ENCODE measurements at regions not wholly inside any gene's neighbourhood (a gene's known extent, or its start where the extent isn't known, plus 50 kb on each side); places are given as distances from the start of the nearest gene placed in this dataset.

DNA sequence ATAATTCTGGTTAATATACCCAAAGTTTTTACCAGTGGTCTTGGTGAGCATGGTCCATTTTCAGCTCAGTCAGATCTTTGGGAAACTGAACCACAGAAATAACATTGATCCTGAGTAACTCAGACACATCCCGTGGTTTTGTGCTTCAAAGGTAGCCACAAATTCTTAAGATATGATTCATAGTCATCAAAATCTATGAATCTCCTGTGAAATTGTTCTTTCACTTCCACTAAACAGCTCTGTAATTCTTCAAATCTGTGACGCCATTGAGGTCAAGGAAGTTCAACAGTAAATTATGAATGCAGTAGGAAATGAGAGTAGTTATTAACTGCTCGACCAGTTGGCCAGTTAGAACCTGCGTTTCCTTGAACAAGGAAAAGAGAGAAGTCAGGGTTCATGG, 147.3 kb downstream of the IRS1 start:
- no peak for DNase-seq

DNA sequence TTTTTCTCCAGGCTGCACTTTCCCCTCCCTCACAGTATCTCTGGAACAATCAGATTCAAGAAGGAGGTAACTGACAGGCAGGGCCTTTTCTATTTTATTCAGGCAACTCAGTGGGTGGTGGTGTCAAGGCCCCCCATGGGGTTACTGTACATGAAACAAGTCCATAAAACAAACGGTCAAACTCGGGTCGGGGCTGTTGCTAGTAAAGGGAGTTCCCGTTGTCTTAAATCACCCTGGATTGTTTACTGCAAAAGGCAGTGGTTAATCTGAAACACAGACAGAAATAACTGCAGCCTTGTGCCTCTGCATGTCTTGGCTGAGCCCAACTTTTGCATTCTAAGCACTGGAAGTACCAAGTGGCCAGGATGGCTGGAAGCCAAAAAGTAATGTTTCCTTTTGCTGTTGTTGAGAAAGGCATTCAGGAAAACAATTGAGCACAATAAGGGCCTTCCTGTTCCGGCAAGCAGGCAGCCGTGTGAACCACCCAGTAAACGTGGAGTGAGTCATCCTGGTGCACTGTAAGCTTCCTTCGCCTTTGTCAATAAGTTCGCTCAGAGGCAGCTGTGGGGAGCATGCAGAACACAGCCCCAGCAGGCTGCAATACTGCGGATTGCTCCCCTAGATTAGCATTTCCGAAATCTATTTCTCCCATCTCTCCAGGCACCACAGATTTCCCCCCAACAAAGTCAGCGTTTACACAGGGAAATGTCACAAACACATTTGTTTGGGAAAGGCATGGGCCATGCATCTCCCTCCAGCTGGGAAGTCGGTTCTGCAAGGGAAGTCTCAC, 149.6 kb downstream of the IRS1 start:
- DNase-seq: peak; percentile 46 to 55

GRCh38 chr2:226649201-226649600, 150.4 kb downstream of the IRS1 start:
- no peak for DNase-seq

DNA sequence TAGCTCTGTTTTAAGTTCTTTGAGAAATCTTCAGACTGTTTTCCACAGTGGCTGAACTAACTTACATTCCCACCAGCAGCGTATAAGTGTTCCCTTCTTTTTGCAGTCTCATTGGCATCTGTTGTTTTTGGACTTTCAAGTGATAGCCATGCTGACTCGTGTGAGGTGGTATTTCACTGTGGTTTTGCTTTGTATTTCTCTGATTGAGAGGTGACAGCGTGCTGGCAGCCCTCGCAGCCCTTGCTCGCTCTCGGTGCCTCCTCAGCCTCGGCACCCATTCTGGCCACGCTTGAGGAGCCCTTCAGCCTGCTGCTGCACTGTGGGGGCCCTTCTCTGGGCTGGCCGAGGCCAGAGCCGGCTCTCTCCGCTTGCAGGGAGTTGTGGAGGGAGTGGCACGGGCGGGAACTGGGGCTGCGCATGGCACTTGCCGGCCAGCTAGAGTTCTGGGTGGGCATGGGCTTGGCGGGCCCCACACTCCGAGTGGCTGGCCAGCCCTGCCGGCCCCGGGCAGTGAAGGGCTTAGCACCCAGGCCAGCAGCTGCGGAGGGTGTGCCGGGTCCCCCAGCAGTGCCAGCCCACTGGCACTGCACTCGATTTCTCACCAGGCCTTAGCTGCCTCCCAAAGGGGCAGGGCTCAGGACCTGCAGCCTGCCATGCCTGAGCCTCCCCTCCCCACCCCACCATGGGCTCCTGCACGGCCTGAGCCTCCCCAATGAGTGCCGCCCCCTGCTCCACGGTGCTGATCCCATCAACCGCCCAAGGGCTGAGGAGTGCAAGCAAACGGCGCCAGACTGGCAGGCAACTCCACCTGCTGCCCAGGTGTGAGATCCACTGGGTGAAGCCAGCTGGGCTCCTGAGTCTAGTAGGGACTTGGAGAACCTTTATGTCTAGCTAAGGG, 151.8 kb downstream of the IRS1 start:
- DNase-seq: no peak

DNA sequence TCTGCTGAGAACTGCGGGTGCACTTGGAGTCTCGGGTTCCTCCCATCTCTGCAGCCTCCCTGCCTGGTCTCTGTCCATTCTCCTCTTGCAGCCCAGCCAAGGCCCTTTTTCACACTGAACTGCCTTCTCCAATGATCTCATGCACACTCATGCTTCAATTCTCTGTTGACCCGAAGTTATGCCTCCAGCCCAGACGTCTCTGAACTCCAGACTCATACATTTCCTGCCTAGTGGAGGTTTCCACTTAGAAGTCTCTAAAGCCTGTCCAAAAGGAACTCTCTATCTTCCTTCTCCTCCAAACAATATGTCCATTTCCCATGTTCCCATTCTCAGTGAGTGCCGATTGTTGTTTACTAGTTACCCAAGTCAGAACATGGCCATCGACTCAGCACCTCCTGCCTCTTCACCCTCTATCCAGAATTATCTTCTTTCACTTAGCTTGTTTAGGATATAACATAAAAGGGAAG, 155.2 kb downstream of the IRS1 start:
- no peak for DNase-seq

DNA sequence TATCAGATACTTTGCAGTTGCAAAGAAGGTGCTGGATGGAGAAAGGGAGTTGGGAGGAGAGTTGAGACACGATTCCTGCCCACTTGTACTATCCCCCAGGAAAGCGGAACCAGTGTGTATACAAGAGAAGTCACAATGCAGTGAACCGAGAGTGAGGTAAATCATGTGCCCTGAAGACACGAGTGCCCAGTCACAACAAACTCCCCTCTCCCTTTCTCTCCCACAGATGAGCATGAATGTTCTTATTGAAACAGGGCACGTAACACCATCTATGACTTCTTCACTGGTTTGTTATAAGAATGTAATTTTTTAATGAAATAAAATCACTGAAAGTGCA, 155.7 kb downstream of the IRS1 start:
- no peak for DNase-seq

DNA sequence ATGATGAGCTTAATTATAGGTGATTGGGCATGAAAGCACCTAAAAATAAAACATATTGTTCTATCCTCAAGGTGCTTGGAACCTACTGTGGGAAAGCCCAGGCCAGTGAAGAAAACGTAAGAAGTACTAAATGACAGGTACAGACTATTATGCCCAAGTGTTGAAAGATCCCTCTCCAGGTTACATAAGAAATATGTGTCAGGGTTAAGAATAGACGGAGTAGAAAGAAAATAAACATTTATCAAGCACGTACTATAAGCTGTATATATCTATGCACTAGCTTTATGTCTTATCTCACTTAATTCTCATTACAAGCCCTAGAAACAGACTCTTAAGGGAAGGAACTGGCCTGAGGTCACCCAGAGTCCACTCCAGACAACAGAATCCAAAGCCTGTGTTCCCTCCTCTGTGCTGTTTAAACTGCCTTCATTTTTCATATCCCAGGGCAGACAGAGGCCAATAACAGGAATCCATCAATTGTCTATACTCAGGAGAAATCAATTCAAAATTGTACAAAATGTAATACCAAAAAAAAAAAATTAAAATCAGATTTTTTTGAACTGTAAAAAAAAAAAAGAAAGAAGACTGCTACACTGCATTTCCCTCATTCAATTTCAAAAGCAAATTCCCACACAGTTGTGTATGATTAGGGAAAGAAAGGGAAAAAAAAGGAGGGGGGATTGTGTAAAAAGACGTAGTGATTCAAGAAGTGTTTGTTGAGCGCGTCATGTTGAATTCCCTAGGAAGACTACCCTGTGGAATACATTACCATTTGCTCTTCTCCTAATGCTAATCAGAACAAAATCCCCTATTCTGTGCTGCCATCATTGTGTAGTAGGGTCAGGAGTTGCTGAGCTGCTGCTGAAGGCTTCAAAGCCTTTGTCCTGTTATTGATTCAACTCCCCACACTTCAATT, 156.3 kb downstream of the IRS1 start:
- no peak for DNase-seq

DNA sequence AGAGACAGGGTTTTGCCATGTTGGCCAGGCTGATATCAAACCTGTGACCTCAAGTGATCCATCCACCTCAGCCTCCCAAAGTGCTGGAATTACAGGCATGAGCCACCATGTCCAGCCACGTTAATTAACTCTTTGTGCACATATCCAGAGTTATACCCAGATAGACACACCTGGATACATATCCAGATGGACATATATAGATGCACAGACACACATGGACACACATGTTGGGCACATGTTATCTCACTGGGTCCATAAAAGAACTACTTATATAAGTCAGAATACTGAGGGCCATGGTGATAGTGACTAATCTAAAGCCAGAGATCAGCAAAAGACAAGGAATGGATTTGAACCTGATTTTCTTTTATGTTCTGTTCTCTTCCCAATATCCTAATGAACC, 158.6 kb downstream of the IRS1 start:
- no peak for DNase-seq

DNA sequence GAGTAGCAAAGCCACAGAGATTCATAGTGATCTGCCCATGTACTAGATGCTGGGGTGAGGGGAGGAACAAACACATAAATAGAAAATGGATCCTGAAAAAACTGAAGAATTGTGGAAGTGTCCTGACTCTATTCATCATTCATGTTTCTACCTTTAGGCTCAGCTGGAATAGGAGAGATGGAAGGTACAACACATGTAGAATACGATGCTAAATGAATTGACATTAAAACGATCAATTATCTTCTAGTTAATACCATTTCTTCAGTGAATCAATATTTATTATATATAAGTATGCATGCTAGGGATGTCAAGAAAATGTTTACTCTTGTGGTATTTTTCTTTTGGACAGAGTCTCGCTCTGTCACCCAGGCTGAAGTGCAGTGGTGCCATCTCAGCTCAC, 159.1 kb downstream of the IRS1 start:
- no peak for DNase-seq

GRCh38 chr2:226639550-226639949, 160.1 kb downstream of the IRS1 start:
- no peak for DNase-seq

DNA sequence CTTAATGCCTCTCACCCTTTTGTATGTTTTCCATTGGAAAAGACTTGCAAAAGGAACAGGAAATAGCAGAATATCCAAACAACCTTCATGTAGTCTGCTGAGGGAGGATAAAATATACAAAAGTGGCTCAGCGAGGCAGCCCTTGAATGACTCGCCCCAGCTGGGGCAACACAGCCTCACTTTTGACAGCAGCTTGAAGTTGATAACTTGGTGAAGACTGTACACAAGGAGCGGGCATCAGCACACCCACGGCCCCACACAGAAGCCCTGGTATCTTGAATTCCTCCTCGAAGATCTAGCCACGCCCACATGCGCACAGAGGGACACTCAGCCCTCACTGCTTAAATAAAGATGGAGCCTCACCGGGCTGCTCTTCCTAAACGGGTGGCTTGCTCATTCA, 161.0 kb downstream of the IRS1 start:
- DNase-seq: peak in 1 of 2 experiments; percentile 6

DNA sequence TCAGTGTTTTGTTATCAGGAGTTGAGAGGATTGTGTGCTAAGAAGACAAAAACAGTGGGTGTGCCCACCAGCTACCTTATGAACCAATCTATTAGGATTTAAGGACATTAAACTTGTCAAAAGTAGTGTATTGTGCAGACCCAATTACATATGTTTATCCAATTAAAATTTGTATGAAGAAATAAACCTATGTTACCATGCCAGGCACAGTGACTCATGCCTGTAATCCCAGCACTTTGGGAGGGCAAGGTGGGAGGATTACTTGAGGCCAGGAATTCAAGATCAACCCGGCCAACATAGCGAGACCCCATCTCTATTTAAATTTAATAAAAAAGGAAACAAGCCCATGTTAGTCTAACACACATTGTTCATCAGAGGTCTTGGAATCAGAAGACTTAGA, 162.2 kb downstream of the IRS1 start:
- no peak for DNase-seq

GRCh38 chr2:226636586-226636985, 163.0 kb downstream of the IRS1 start:
- DNase-seq: no peak

- DNase-seq: no peak
Observed at GRCh38 chr2:226634943-226635604, 164.5 kb downstream of the IRS1 start.

DNA sequence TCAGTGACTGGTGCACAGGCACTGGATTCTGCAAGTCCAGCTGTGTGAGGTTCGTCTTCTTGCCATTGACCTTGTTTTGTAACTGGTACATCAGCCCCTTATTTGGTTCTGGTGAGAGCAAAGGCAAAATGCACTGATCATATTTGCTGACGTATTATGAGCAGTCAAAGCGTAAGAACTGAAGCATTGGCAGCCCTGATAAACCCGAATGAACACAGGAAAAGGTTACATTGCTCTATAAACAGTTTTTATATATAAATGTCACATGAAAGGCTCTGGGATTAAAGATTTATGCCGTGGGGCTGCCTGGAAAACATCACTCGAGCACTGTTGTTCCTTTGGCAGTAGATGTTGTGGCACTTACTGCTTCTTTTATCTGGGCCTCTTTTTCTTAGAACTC, 167.9 kb downstream of the IRS1 start:
- DNase-seq: no peak

DNA sequence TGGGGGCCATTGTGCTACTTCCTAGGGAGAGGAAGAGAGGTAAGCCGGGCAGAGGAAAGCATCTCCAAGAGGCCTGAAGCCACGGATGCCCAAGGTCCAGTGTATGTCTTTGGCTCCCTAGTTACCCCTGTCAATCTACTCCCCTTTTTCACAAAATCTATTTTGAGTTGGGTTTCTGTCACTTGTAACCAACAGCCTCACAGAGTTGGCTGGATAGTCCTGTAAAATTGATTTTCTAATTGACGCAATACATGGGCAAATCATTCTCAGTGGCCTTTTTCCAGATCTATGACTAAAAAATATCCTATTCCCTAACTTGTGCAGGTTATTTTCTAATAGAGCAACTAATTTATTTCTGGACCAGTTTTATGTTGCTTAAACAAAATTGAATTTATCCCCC, 168.4 kb downstream of the IRS1 start:
- DNase-seq: no peak

DNA sequence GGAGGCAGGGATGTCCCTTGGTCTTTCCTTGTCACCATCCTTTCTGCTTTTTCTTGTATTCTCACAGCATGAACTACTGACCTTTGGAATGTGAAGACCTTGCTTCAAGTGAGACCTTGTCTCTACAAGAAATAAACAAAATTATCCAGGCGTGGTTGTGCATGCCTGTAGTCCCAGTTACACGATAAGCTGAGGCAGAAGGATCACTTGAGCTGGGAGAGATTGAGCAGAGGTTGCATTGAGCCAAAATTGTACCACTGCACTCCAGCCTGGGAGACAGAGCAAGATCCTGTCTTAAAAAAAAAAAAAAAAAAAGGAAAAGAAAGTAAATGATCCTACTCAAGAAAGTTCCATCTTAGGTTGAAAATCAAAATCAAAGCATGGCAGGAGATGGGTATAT, 173.7 kb downstream of the IRS1 start:
- DNase-seq: no peak

DNA sequence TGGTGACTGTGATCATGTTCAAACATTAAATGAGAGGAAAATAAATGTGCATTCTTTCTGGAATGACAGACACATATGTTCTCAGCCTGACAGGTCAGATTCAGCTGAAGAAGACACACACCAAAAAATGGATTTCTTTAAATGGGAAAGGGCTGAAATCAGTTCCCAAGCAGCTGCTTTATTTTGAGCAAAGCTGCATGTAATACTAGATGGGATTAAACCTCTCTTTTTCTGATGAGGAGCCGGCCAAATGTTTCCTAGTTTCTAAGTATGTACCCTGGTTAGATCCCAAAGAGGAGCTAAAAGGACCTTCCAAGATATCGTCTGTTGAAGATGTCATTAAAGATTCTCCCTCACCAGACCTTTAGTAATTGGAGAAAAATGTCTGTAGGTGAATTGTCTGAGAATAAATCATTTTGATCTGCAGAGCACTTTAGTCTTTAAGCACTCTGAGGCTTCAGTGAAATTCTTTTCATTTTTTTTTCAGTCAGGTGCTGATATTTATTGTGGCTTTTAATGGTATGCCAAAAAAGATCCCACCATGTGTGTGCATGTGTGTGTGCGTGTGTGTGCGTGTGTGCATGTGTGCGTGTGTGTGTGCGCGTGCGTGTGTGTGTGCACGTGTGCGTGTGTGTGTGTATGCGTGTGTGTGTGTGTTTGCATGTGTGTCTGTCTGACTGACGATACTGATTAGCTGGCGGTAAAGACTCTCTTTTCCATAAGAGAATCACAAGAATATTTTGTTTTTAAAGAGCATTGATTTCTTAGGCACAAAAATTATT, 175.8 kb downstream of the IRS1 start:
- no peak for DNase-seq

GRCh38 chr2:226622484-226622883, 177.1 kb downstream of the IRS1 start:
- DNase-seq: no peak

DNA sequence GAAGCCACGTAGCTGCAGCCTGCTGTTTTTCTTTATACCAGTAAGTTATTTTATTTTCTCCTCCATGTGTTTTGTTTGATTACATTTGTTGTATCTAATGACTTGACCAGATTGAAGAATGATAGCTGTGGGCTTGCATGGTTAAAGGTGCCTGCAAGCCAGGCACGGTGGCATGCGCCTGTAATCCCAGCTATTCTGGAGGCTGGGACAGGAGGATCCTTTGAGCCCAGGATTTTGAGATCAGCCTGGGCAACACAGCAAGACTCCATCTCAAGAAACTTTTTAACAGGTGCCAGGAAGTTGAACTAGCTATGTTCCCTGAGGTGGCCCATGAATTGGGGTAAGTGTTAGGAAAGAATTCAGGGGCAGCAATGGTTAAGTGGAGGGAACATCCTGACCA, 179.4 kb downstream of the IRS1 start:
- DNase-seq: no peak

- DNase-seq: no peak
Observed at GRCh38 chr2:226619707-226620106, 179.9 kb downstream of the IRS1 start.

Data from SHP77 (cell line).